ENCODE measurements at regions not wholly inside any gene's neighbourhood (a gene's known extent, or its start where the extent isn't known, plus 50 kb on each side); places are given as distances from the start of the nearest gene placed in this dataset.

DNA sequence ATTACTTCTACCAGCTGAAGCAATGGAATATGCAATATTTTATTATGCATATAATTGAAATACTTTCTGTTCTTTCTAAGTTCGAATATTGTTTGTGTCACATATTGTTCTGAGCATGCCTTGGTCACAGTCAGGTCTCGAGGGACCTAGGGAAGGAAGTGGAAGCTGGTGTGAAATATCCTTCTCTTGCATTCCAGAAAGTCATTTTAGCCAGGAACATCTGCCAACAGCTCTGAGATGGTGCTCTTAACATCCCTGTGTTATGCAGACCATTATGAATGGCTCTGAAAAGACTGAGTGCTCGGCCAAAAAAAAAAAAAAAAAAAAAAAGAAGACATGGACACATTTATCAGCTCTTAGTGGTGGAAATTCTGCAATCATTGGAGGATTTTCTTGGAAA, 132.7 kb upstream of the JAG1 start:
- no peak for DNase-seq
- H3K27me3 ChIP-seq: no peaks in the 10 kb centered on the region
- H3K27ac ChIP-seq: no peak overlapping the region
- intact Hi-C loops (cut with DNase I): no loop called here
- ATAC-seq: no peak
- no peaks in the 10 kb centered on the region for H3K9me3 ChIP-seq
- no peak overlapping the region for H3K4me3 ChIP-seq
- H3K4me1 ChIP-seq: no peaks in the 10 kb centered on the region
- TF ChIP-seq, protein P1, sequence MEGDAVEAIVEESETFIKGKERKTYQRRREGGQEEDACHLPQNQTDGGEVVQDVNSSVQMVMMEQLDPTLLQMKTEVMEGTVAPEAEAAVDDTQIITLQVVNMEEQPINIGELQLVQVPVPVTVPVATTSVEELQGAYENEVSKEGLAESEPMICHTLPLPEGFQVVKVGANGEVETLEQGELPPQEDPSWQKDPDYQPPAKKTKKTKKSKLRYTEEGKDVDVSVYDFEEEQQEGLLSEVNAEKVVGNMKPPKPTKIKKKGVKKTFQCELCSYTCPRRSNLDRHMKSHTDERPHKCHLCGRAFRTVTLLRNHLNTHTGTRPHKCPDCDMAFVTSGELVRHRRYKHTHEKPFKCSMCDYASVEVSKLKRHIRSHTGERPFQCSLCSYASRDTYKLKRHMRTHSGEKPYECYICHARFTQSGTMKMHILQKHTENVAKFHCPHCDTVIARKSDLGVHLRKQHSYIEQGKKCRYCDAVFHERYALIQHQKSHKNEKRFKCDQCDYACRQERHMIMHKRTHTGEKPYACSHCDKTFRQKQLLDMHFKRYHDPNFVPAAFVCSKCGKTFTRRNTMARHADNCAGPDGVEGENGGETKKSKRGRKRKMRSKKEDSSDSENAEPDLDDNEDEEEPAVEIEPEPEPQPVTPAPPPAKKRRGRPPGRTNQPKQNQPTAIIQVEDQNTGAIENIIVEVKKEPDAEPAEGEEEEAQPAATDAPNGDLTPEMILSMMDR (IDR thresholded peaks at IDR 0.05): no peak
- no peaks in the 10 kb centered on the region for H3K36me3 ChIP-seq

GRCh38 chr20:10807013-10807412, 133.2 kb upstream of the JAG1 start:
- TF ChIP-seq, protein P1 (IDR thresholded peaks at IDR 0.05): no peak
- intact Hi-C loops (cut with DNase I): no loop called here

GRCh38 chr20:10812759-10813327, 139.0 kb upstream of the JAG1 start:
- no peak overlapping the region for H3K27ac ChIP-seq
- DNase-seq (no peak), ATAC-seq (no peak)
- intact Hi-C loops (cut with DNase I): no loop called here
- TF ChIP-seq, protein P1 (IDR thresholded peaks at IDR 0.05): no peak
- no peaks in the 10 kb centered on the region for H3K4me1 ChIP-seq
- H3K9me3 ChIP-seq: no peaks in the 10 kb centered on the region
- H3K4me3 ChIP-seq: no peak overlapping the region
- H3K36me3 ChIP-seq: no peaks in the 10 kb centered on the region
- no peaks in the 10 kb centered on the region for H3K27me3 ChIP-seq

More at GRCh38 chr20:10807013-10807412, 133.2 kb upstream of the JAG1 start:
- no peaks in the 10 kb centered on the region for H3K36me3 ChIP-seq
- H3K4me3 ChIP-seq: no peak overlapping the region
- H3K4me1 ChIP-seq: no peaks in the 10 kb centered on the region
- ATAC-seq (no peak), DNase-seq (no peak)
- no peaks in the 10 kb centered on the region for H3K27me3 ChIP-seq
- H3K27ac ChIP-seq: no peak overlapping the region
- H3K9me3 ChIP-seq: no peaks in the 10 kb centered on the region

GRCh38 chr20:10823585-10823984, 149.8 kb upstream of the JAG1 start:
- Histone ChIP-seq H3K27me3 (no peaks in the 10 kb centered on the region), H3K36me3 (no peaks in the 10 kb centered on the region), H3K9me3 (peaks cover 0 to 6% of the 10 kb centered on the region in 2 donors), H3K4me1 (no peaks in the 10 kb centered on the region), H3K27ac (no peak overlapping the region), H3K4me3 (no peak overlapping the region)
- DNase-seq: no peak
- no peak for ATAC-seq
- intact Hi-C loops (cut with DNase I): no loop called here
- TF ChIP-seq, protein P1 (IDR thresholded peaks at IDR 0.05): no peak

GRCh38 chr20:10824750-10825500, 151.1 kb upstream of the JAG1 start:
- ATAC-seq: no peak
- peaks cover 0 to 6% of the 10 kb centered on the region in 2 donors for H3K9me3 ChIP-seq
- H3K4me1 ChIP-seq: no peaks in the 10 kb centered on the region
- intact Hi-C loops (cut with DNase I): no loop called here
- no peaks in the 10 kb centered on the region for H3K27me3 ChIP-seq
- DNase-seq: no peak
- TF ChIP-seq, protein P1 (IDR thresholded peaks at IDR 0.05): no peak
- no peak overlapping the region for H3K27ac ChIP-seq
- H3K4me3 ChIP-seq: no peak overlapping the region
- H3K36me3 ChIP-seq: no peaks in the 10 kb centered on the region
